ENCODE measurements at regions not wholly inside any gene's neighbourhood (a gene's known extent, or its start where the extent isn't known, plus 50 kb on each side); places are given as distances from the start of the nearest gene placed in this dataset.

- DNase-seq (ENCODE audit: low read depth, low spot score) (no peak), ATAC-seq (no peak), FAIRE-seq (no peak)
- Histone ChIP-seq H3K36me3 (ENCODE audit: control insufficient read depth in 2 of 2, insufficient read depth in 2 of 2, low read length in 1 of 2) (no peaks in the 10 kb centered on the region), H3K9ac (ENCODE audit: control insufficient read depth, insufficient read depth, low read length) (no peak overlapping the region), H3K79me2 (ENCODE audit: control insufficient read depth, insufficient read depth, low read length) (no peaks in the 10 kb centered on the region), H4K20me1 (ENCODE audit: control insufficient read depth, insufficient read depth) (no peaks in the 10 kb centered on the region), H3K4me3 (no peak overlapping the region), H2AFZ (ENCODE audit: control insufficient read depth, low read depth, low read length) (no peak overlapping the region), H3K27me3 (replicated peaks in 1 of 2; ENCODE audit: control insufficient read depth in 2 of 2, insufficient read depth in 2 of 2, low read length in 1 of 2) (no peaks in the 10 kb centered on the region), H3K27ac (ENCODE audit: control insufficient read depth, insufficient read depth) (no peak overlapping the region), H3K9me3 (replicated peaks; ENCODE audit: control insufficient read depth, insufficient read depth, low read length) (no peaks in the 10 kb centered on the region; the same call in 2 of the 3 replicates), H3K4me2 (ENCODE audit: control insufficient read depth, insufficient read depth) (no peak overlapping the region), H3K4me1 (ENCODE audit: control insufficient read depth, insufficient read depth, low read length) (no peaks in the 10 kb centered on the region)
- TF ChIP-seq NFIC (IDR thresholded peaks at IDR 0.05; ENCODE audit: low read depth, low read length) = no peak
- TF ChIP-seq HDAC2 (IDR thresholded peaks at IDR 0.05) = no peak
- TF ChIP-seq PKNOX1 (IDR thresholded peaks at IDR 0.05) = no peak
- no peak for TF ChIP-seq FOXK2 (IDR thresholded peaks at IDR 0.05)
- no peak for TF ChIP-seq BCL3 (IDR thresholded peaks at IDR 0.05; ENCODE audit: borderline replicate concordance, insufficient read depth, low read depth, low read length, poor library complexity, severe bottlenecking)
- TF ChIP-seq SMAD1 (IDR thresholded peaks at IDR 0.05; ENCODE audit: low read depth, partially characterized antibody) = no peak
- no peak for TF ChIP-seq REST (IDR thresholded peaks at IDR 0.05; ENCODE audit: low read depth, low read length)
- no peak for TF ChIP-seq IKZF2 (IDR thresholded peaks at IDR 0.05)
- TF ChIP-seq RFX5 (IDR thresholded peaks at IDR 0.05; ENCODE audit: low read depth, low read length) = no peak
- no peak for TF ChIP-seq E2F8 (IDR thresholded peaks at IDR 0.05; ENCODE audit: low read depth, partially characterized antibody)
- no peak for TF ChIP-seq ZNF207 (IDR thresholded peaks at IDR 0.05; ENCODE audit: borderline replicate concordance)
- ChIA-PET RAD21 (ENCODE audit: unreplicated experiment) (no interaction called here), CTCF (no interaction called here), SMC1A (ENCODE audit: uncharacterized antibody, unreplicated experiment) (no interaction called here), POLR2A (no interaction called here)
- WGBS (ENCODE audit: insufficient coverage, insufficient replicate concordance, low lambda C conversion rate, missing lambda C conversion rate) = 29% methylated on average over 3 of the region's 3 CpGs
- BruUV-seq (replicated peaks) = no TSS peak
- in situ Hi-C loops (cut with MboI) (no loop called here), intact Hi-C loops (cut with micrococcal nuclease; ENCODE audit: unreplicated experiment) (no loop called here)
Observed at GRCh38 chr7:84916161-84916560, 270.7 kb downstream of the SEMA3D start.

Measured in GM12878 (cell line).